Keratinocyte (primary cell): ENCODE measurements at regions not wholly inside any gene's neighbourhood (a gene's known extent, or its start where the extent isn't known, plus 50 kb on each side); places are given as distances from the start of the nearest gene placed in this dataset.

Source experiments
- CTCF ChIP-seq, 3 experiments: IDR thresholded peaks in 1 of 3; conservative IDR thresholded peaks in 1 of 3; optimal IDR thresholded peaks in 1 of 3; 2 replicates in 2 of 3; 3 replicates in 1 of 3; pipeline versions ENCODE3 to v1.5.1; 2011; ENCODE audit warnings: low read length in 3 of 3, mild to moderate bottlenecking in 3 of 3, moderate library complexity in 2 of 3, control low read depth in 1 of 3, inconsistent platforms in 1 of 3; ENCODE audit not compliant: insufficient read depth in 2 of 3; ENCODE audit errors: extremely low read depth in 1 of 3
- EZH2 ChIP-seq: IDR thresholded peaks from one replicate; pipeline ENCODE4 v1.6.1; 2012; ENCODE audit warnings: inconsistent platforms, mild to moderate bottlenecking, low read length, moderate library complexity

- no peak for TF ChIP-seq CTCF (optimal IDR thresholded peaks at IDR 0.05 in 1 of 3, IDR thresholded peaks at IDR 0.05 in 1 of 3, conservative IDR thresholded peaks at IDR 0.05 in 1 of 3; ENCODE audit: extremely low read depth in 1 of 3, insufficient read depth in 2 of 3, low read length in 3 of 3)
- TF ChIP-seq EZH2, result no peak
Measured at GRCh38 chr18:50468807-50469206, 91.1 kb upstream of the MAPK4 start.
